Keratinocyte (primary cell): ENCODE measurements at regions not wholly inside any gene's neighbourhood (a gene's known extent, or its start where the extent isn't known, plus 50 kb on each side); places are given as distances from the start of the nearest gene placed in this dataset.

Source experiments
- DNase-seq: peaks from one replicate; pipeline ENCODE4 v3.0.0-alpha.2; 2011; ENCODE audit warnings: low read depth, missing footprints, low spot score
- FAIRE-seq: peaks from 2 replicates; lab custom pipeline; 2011; peaks lifted over from hg19 to GRCh38; lab: Jason Lieb, UNC
- H2AFZ ChIP-seq: 2 replicates; pipeline ENCODE4 v1.6.0; 2012; ENCODE audit warnings: low read length, control low read depth, inconsistent platforms; ENCODE audit not compliant: control insufficient read depth
- H3K27ac ChIP-seq: 2 replicates; pipeline ENCODE4 v1.5.1; 2011; ENCODE audit warnings: low read length; ENCODE audit not compliant: control insufficient read depth, insufficient read depth
- H3K27me3 ChIP-seq: 3 replicates; pipeline ENCODE4 v1.6.0; 2011; ENCODE audit warnings: low read length; ENCODE audit not compliant: control insufficient read depth, insufficient read depth; ENCODE audit errors: extremely low read depth
- H3K36me3 ChIP-seq, 2 experiments: 2 replicates in 1 of 2; 3 replicates in 1 of 2; pipeline ENCODE4 v1.5.1; 2011; ENCODE audit warnings: low read length in 2 of 2, mild to moderate bottlenecking in 1 of 2; ENCODE audit not compliant: control insufficient read depth in 2 of 2, insufficient read depth in 2 of 2; ENCODE audit errors: extremely low read depth in 1 of 2
- H3K4me1 ChIP-seq: 3 replicates; pipeline ENCODE4 v1.5.1; 2011; ENCODE audit warnings: low read length; ENCODE audit not compliant: control insufficient read depth, insufficient read depth; ENCODE audit errors: extremely low read depth
- H3K4me2 ChIP-seq: 3 replicates; pipeline ENCODE4 v1.6.0; 2011; ENCODE audit warnings: low read depth, low read length; ENCODE audit not compliant: control insufficient read depth, insufficient read depth; ENCODE audit errors: extremely low read depth
- H3K4me3 ChIP-seq, 3 experiments: fragments of 200-600 bp in 1 of 3; sonication (generic) in 1 of 3; 2 replicates in 2 of 3; 3 replicates in 1 of 3; pipeline ENCODE4 v1.5.1; 2011 to 2016; ENCODE audit warnings: low read length in 3 of 3, mild to moderate bottlenecking in 3 of 3, control low read depth in 2 of 3, inconsistent platforms in 1 of 3, low read depth in 1 of 3, mixed read lengths in 1 of 3, mixed run types in 1 of 3, moderate library complexity in 1 of 3; ENCODE audit not compliant: control insufficient read depth in 2 of 3, insufficient read depth in 2 of 3; ENCODE audit errors: extremely low read depth in 1 of 3
- H3K79me2 ChIP-seq: 2 replicates; pipeline ENCODE4 v1.6.0; 2012; ENCODE audit warnings: low read length; ENCODE audit not compliant: control insufficient read depth, insufficient read depth
- H3K9ac ChIP-seq: 3 replicates; pipeline ENCODE4 v1.6.0; 2011; ENCODE audit warnings: low read length; ENCODE audit not compliant: control insufficient read depth, insufficient read depth; ENCODE audit errors: extremely low read depth
- H3K9me1 ChIP-seq: 3 replicates; pipeline ENCODE4 v1.6.0; 2011; ENCODE audit warnings: low read length; ENCODE audit not compliant: control insufficient read depth, insufficient read depth; ENCODE audit errors: extremely low read depth
- H3K9me3 ChIP-seq: 2 replicates; pipeline ENCODE4 v1.5.1; 2012; ENCODE audit warnings: low read depth, low read length; ENCODE audit not compliant: control insufficient read depth
- H4K20me1 ChIP-seq: 3 replicates; pipeline ENCODE4 v1.6.0; 2011; ENCODE audit warnings: low read length; ENCODE audit not compliant: control insufficient read depth, insufficient read depth; ENCODE audit errors: extremely low read depth
- EZH2 ChIP-seq: IDR thresholded peaks from one replicate; pipeline ENCODE4 v1.6.1; 2012; ENCODE audit warnings: inconsistent platforms, mild to moderate bottlenecking, low read length, moderate library complexity
- dilution Hi-C: fragments of 300-500 bp; cut with MboI; formaldehyde crosslinking; loops from one replicate; pipeline ENCODE4 v1.7.0; 2020; ENCODE audit warnings: low sequenced_read_pairs; ENCODE audit not compliant: extremely low pct_ligation_motif_present
- TF ChIP-seq, protein P1 (sequence below), 3 experiments: IDR thresholded peaks in 1 of 3; conservative IDR thresholded peaks in 1 of 3; optimal IDR thresholded peaks in 1 of 3; 2 replicates in 2 of 3; 3 replicates in 1 of 3; pipeline versions ENCODE3 to v1.5.1; 2011; ENCODE audit warnings: low read length in 3 of 3, mild to moderate bottlenecking in 3 of 3, moderate library complexity in 2 of 3, control low read depth in 1 of 3, inconsistent platforms in 1 of 3; ENCODE audit not compliant: insufficient read depth in 2 of 3; ENCODE audit errors: extremely low read depth in 1 of 3

- Histone ChIP-seq H3K4me3 (no peak overlapping the region), H3K27me3 (no peaks in the 10 kb centered on the region), H3K4me1 (peaks cover 20% of the 10 kb centered on the region), H4K20me1 (no peaks in the 10 kb centered on the region), H3K9ac (no peak overlapping the region), H3K9me3 (no peaks in the 10 kb centered on the region), H3K36me3 (no peaks in the 10 kb centered on the region), H2AFZ (no peak overlapping the region), H3K4me2 (no peak overlapping the region), H3K27ac (no peak overlapping the region), H3K79me2 (no peaks in the 10 kb centered on the region), H3K9me1 (no peaks in the 10 kb centered on the region)
- DNase-seq, result no peak
- TF ChIP-seq, protein P1, sequence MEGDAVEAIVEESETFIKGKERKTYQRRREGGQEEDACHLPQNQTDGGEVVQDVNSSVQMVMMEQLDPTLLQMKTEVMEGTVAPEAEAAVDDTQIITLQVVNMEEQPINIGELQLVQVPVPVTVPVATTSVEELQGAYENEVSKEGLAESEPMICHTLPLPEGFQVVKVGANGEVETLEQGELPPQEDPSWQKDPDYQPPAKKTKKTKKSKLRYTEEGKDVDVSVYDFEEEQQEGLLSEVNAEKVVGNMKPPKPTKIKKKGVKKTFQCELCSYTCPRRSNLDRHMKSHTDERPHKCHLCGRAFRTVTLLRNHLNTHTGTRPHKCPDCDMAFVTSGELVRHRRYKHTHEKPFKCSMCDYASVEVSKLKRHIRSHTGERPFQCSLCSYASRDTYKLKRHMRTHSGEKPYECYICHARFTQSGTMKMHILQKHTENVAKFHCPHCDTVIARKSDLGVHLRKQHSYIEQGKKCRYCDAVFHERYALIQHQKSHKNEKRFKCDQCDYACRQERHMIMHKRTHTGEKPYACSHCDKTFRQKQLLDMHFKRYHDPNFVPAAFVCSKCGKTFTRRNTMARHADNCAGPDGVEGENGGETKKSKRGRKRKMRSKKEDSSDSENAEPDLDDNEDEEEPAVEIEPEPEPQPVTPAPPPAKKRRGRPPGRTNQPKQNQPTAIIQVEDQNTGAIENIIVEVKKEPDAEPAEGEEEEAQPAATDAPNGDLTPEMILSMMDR (optimal IDR thresholded peaks at IDR 0.05 in 1 of 3, IDR thresholded peaks at IDR 0.05 in 1 of 3, conservative IDR thresholded peaks at IDR 0.05 in 1 of 3; ENCODE audit: extremely low read depth in 1 of 3, insufficient read depth in 2 of 3, low read length in 3 of 3), result no peak
- no peak for TF ChIP-seq EZH2
- no peak for FAIRE-seq
- dilution Hi-C loops, result no loop called here
Measured at GRCh38 chrX:150041208-150041607, 102.9 kb upstream of the EOLA2 start.

- no peaks in the 10 kb centered on the region for H4K20me1 ChIP-seq
- TF ChIP-seq EZH2, result no peak
- TF ChIP-seq, protein P1 (optimal IDR thresholded peaks at IDR 0.05 in 1 of 3, IDR thresholded peaks at IDR 0.05 in 1 of 3, conservative IDR thresholded peaks at IDR 0.05 in 1 of 3; ENCODE audit: extremely low read depth in 1 of 3, insufficient read depth in 2 of 3, low read length in 3 of 3), result no peak
- no peaks in the 10 kb centered on the region for H3K79me2 ChIP-seq
- no peak overlapping the region for H3K4me2 ChIP-seq
- no peaks in the 10 kb centered on the region for H3K27me3 ChIP-seq
- no peak overlapping the region for H3K27ac ChIP-seq
- H2AFZ ChIP-seq, result no peak overlapping the region
- DNase-seq (no peak), FAIRE-seq (no peak)
- no peaks in the 10 kb centered on the region for H3K36me3 ChIP-seq
- dilution Hi-C loops, result no loop called here
- no peak overlapping the region for H3K9ac ChIP-seq
- H3K9me1 ChIP-seq, result no peaks in the 10 kb centered on the region
- no peaks in the 10 kb centered on the region for H3K9me3 ChIP-seq
- peaks cover 3% of the 10 kb centered on the region for H3K4me1 ChIP-seq
- no peak overlapping the region for H3K4me3 ChIP-seq
Measured at GRCh38 chrX:150044556-150044955, 106.3 kb upstream of the EOLA2 start.
